ENCODE measurements at regions not wholly inside any gene's neighbourhood (a gene's known extent, or its start where the extent isn't known, plus 50 kb on each side); places are given as distances from the start of the nearest gene placed in this dataset.

- Histone ChIP-seq H3K36me3 (ENCODE audit: insufficient read depth, low read length) (no peaks in the 10 kb centered on the region), H3K9me3 (ENCODE audit: low read depth, low read length) (no peaks in the 10 kb centered on the region), H3K79me2 (ENCODE audit: insufficient read depth, low read length) (no peaks in the 10 kb centered on the region), H3K4me3 (ENCODE audit: insufficient read depth, low read length) (no peak overlapping the region), H3K4me2 (ENCODE audit: insufficient read depth, low read length) (no peak overlapping the region), H3K27me3 (ENCODE audit: insufficient read depth, low read length) (no peaks in the 10 kb centered on the region), H4K20me1 (ENCODE audit: insufficient read depth, low read length) (no peaks in the 10 kb centered on the region), H3K4me1 (ENCODE audit: insufficient read depth, low read length) (no peaks in the 10 kb centered on the region), H2AFZ (ENCODE audit: low read length) (no peak overlapping the region), H3K27ac (ENCODE audit: low read depth, low read length) (no peak overlapping the region)
- DNase-seq (ENCODE audit: insufficient read length, low spot score, missing footprints): no peak
- TF ChIP-seq, protein P1, sequence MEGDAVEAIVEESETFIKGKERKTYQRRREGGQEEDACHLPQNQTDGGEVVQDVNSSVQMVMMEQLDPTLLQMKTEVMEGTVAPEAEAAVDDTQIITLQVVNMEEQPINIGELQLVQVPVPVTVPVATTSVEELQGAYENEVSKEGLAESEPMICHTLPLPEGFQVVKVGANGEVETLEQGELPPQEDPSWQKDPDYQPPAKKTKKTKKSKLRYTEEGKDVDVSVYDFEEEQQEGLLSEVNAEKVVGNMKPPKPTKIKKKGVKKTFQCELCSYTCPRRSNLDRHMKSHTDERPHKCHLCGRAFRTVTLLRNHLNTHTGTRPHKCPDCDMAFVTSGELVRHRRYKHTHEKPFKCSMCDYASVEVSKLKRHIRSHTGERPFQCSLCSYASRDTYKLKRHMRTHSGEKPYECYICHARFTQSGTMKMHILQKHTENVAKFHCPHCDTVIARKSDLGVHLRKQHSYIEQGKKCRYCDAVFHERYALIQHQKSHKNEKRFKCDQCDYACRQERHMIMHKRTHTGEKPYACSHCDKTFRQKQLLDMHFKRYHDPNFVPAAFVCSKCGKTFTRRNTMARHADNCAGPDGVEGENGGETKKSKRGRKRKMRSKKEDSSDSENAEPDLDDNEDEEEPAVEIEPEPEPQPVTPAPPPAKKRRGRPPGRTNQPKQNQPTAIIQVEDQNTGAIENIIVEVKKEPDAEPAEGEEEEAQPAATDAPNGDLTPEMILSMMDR (IDR thresholded peaks at IDR 0.05; ENCODE audit: extremely low read depth, low read depth, low read length): no peak
Observed at GRCh38 chr9:11064909-11065308, 452.1 kb upstream of the PTPRD start.

DNA sequence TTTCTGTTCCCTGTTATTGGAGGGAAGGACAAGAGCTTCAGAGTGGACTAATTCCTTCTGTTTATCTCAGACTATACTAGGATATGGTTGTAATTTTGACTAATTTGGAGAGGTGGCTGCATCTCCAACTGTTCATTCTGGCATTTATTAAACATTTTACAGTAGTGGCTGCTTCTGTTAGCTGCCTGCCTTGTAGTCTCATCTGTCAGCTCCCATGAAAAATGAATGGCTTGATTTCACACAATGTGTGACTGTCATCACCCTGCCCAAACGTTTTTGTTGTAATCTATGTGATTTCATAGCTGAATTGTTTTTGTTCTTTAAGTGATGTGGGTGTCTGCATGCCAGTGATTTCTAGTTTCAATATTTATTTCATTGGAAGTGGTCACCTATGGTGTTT, 459.4 kb upstream of the PTPRD start:
- Histone ChIP-seq H3K4me1 (ENCODE audit: insufficient read depth, low read length) (no peaks in the 10 kb centered on the region), H3K4me3 (ENCODE audit: insufficient read depth, low read length) (no peak overlapping the region), H2AFZ (ENCODE audit: low read length) (no peak overlapping the region), H3K27me3 (ENCODE audit: insufficient read depth, low read length) (no peaks in the 10 kb centered on the region), H3K79me2 (ENCODE audit: insufficient read depth, low read length) (no peaks in the 10 kb centered on the region), H4K20me1 (ENCODE audit: insufficient read depth, low read length) (no peaks in the 10 kb centered on the region), H3K4me2 (ENCODE audit: insufficient read depth, low read length) (no peak overlapping the region), H3K36me3 (ENCODE audit: insufficient read depth, low read length) (no peaks in the 10 kb centered on the region), H3K27ac (ENCODE audit: low read depth, low read length) (no peak overlapping the region), H3K9me3 (ENCODE audit: low read depth, low read length) (no peaks in the 10 kb centered on the region)
- TF ChIP-seq, protein P1 (IDR thresholded peaks at IDR 0.05; ENCODE audit: extremely low read depth, low read depth, low read length): no peak
- DNase-seq (ENCODE audit: insufficient read length, low spot score, missing footprints): no peak

DNA sequence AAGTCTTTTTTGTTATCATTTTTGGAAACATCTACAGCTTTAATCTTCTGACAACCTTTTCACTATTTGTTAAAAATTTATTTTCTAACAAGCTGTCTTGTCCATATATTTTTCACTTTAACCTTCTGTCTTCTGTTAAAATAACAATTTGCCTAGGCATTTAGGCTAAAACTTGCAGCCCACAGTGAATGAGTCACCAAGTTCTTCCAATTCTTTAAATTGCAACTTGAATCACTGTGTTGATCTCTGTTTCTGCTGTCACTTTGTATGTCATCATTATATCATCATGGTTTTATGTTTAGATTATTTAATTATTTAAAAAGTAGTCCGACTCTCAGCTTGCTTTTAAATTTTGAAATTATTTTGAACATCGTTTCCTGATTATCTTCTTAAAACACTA, 473.8 kb upstream of the PTPRD start:
- Histone ChIP-seq H3K79me2 (ENCODE audit: insufficient read depth, low read length) (no peaks in the 10 kb centered on the region), H3K36me3 (ENCODE audit: insufficient read depth, low read length) (no peaks in the 10 kb centered on the region), H2AFZ (ENCODE audit: low read length) (no peak overlapping the region), H4K20me1 (ENCODE audit: insufficient read depth, low read length) (no peaks in the 10 kb centered on the region), H3K4me2 (ENCODE audit: insufficient read depth, low read length) (no peak overlapping the region), H3K9me3 (ENCODE audit: low read depth, low read length) (no peaks in the 10 kb centered on the region), H3K27me3 (ENCODE audit: insufficient read depth, low read length) (no peaks in the 10 kb centered on the region), H3K27ac (ENCODE audit: low read depth, low read length) (no peak overlapping the region), H3K4me1 (ENCODE audit: insufficient read depth, low read length) (no peaks in the 10 kb centered on the region), H3K4me3 (ENCODE audit: insufficient read depth, low read length) (no peak overlapping the region)
- TF ChIP-seq, protein P1 (IDR thresholded peaks at IDR 0.05; ENCODE audit: extremely low read depth, low read depth, low read length): no peak
- no peak for DNase-seq (ENCODE audit: insufficient read length, low spot score, missing footprints)

DNA sequence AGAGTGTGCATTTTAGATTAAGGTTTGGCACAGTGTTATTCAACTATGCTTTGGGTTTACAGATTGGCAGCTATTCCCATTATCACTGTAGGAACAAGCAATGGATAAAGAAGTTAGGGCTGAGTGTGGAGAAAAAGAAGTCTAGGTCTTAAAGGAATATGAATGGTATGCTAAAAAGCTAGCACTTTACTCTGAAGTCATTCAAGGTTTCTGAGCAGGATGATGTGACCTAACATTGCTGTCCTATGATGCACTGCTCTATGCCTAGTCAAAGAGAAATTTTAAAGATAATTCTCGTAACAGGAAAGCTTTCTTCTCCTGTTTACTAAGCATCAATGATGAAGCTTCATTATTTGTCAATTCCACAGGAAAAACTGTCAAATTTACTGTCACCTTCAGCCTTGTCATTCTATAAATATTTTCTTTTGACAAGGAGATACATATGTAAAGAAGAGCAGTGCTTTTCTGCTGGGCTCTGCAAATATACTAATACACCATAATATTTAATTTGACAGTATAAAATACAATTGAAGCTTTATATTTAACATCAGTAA, 476.1 kb upstream of the PTPRD start:
- H3K4me2 ChIP-seq (ENCODE audit: insufficient read depth, low read length): no peak overlapping the region
- TF ChIP-seq, protein P1 (IDR thresholded peaks at IDR 0.05; ENCODE audit: extremely low read depth, low read depth, low read length): no peak
- no peak overlapping the region for H3K27ac ChIP-seq (ENCODE audit: low read depth, low read length)
- H4K20me1 ChIP-seq (ENCODE audit: insufficient read depth, low read length): no peaks in the 10 kb centered on the region
- H3K79me2 ChIP-seq (ENCODE audit: insufficient read depth, low read length): no peaks in the 10 kb centered on the region
- H3K4me1 ChIP-seq (ENCODE audit: insufficient read depth, low read length): no peaks in the 10 kb centered on the region
- no peak overlapping the region for H2AFZ ChIP-seq (ENCODE audit: low read length)
- H3K4me3 ChIP-seq (ENCODE audit: insufficient read depth, low read length): no peak overlapping the region
- no peaks in the 10 kb centered on the region for H3K36me3 ChIP-seq (ENCODE audit: insufficient read depth, low read length)
- no peaks in the 10 kb centered on the region for H3K9me3 ChIP-seq (ENCODE audit: low read depth, low read length)
- no peaks in the 10 kb centered on the region for H3K27me3 ChIP-seq (ENCODE audit: insufficient read depth, low read length)
- no peak for DNase-seq (ENCODE audit: insufficient read length, low spot score, missing footprints)

All from osteoblast (primary cell).